Parathyroid adenoma (tissue), 2 donors: ENCODE measurements at regions not wholly inside any gene's neighbourhood (a gene's known extent, or its start where the extent isn't known, plus 50 kb on each side); places are given as distances from the start of the nearest gene placed in this dataset.

Experiments used
- H2AFZ ChIP-seq: fragments of 300-600 bp; sonication (generic); one replicate; pipeline ENCODE4 v1.7.0; 2017; ENCODE audit warnings: antibody characterized with exemption, mild to moderate bottlenecking
- H3K27ac ChIP-seq: fragments of 300-600 bp; sonication (generic); one replicate; pipeline ENCODE4 v1.7.0; 2017
- H3K27me3 ChIP-seq: fragments of 300-600 bp; sonication (generic); one replicate; pipeline ENCODE4 v1.7.0; 2017; ENCODE audit warnings: low read length; ENCODE audit not compliant: control insufficient read depth, insufficient read depth
- H3K36me3 ChIP-seq: fragments of 300-600 bp; sonication (generic); one replicate; pipeline ENCODE4 v1.7.0; 2017; ENCODE audit warnings: low read length; ENCODE audit not compliant: control insufficient read depth, insufficient read depth
- H3K4me1 ChIP-seq: fragments of 300-600 bp; sonication (generic); one replicate; pipeline ENCODE4 v1.7.0; 2017; ENCODE audit warnings: control low read depth
- H3K4me2 ChIP-seq: fragments of 300-600 bp; sonication (generic); one replicate; pipeline ENCODE4 v1.7.0; 2017; ENCODE audit warnings: low read length
- H3K4me3 ChIP-seq: fragments of 300-600 bp; sonication (generic); one replicate; pipeline ENCODE4 v1.7.0; 2017; ENCODE audit warnings: low read depth, low read length
- H3K79me2 ChIP-seq: fragments of 300-600 bp; sonication (generic); one replicate; pipeline ENCODE4 v1.7.0; 2017; ENCODE audit warnings: control low read depth
- H3K9ac ChIP-seq: fragments of 300-600 bp; sonication (generic); one replicate; pipeline ENCODE4 v1.7.0; 2017; ENCODE audit warnings: mild to moderate bottlenecking
- H3K9me3 ChIP-seq: fragments of 300-600 bp; sonication (generic); one replicate; pipeline ENCODE4 v1.7.0; 2017; ENCODE audit warnings: low read length; ENCODE audit not compliant: control insufficient read depth
- CTCF ChIP-seq: fragments of 300-600 bp; sonication (generic); IDR thresholded peaks from one replicate; pipeline ENCODE4 v1.7.0; 2017; ENCODE audit warnings: antibody characterized with exemption, mild to moderate bottlenecking
- donor health status: primary hyperparathyroidism.

GRCh38 chr2:34447097-34447496, 848.0 kb upstream of the FAM98A start:
- Histone ChIP-seq H3K79me2 (no peaks in the 10 kb centered on the region), H3K36me3 (no peaks in the 10 kb centered on the region), H3K4me2 (no peak overlapping the region), H2AFZ (no peak overlapping the region), H3K4me3 (no peak overlapping the region), H3K9me3 (no peaks in the 10 kb centered on the region), H3K9ac (no peak overlapping the region), H3K27me3 (no peaks in the 10 kb centered on the region), H3K27ac (no peak overlapping the region), H3K4me1 (no peaks in the 10 kb centered on the region)
- no peak for TF ChIP-seq CTCF

GRCh38 chr2:34423301-34423700, 824.2 kb upstream of the FAM98A start:
- H3K79me2 ChIP-seq, result no peaks in the 10 kb centered on the region

GRCh38 chr2:34419856-34420255, 820.8 kb upstream of the FAM98A start:
- no peaks in the 10 kb centered on the region for H3K4me1 ChIP-seq
- H3K9ac ChIP-seq, result no peak overlapping the region
- no peaks in the 10 kb centered on the region for H3K9me3 ChIP-seq
- no peak overlapping the region for H3K4me3 ChIP-seq
- no peaks in the 10 kb centered on the region for H3K79me2 ChIP-seq
- no peaks in the 10 kb centered on the region for H3K36me3 ChIP-seq
- H3K4me2 ChIP-seq, result no peak overlapping the region
- TF ChIP-seq CTCF, result no peak
- no peak overlapping the region for H2AFZ ChIP-seq
- no peaks in the 10 kb centered on the region for H3K27me3 ChIP-seq
- H3K27ac ChIP-seq, result no peak overlapping the region

More at GRCh38 chr2:34423301-34423700, 824.2 kb upstream of the FAM98A start:
- H3K27me3 ChIP-seq, result no peaks in the 10 kb centered on the region
- H3K27ac ChIP-seq, result no peak overlapping the region
- no peak overlapping the region for H3K9ac ChIP-seq
- H3K4me3 ChIP-seq, result no peak overlapping the region
- no peaks in the 10 kb centered on the region for H3K9me3 ChIP-seq
- no peak for TF ChIP-seq CTCF
- no peaks in the 10 kb centered on the region for H3K36me3 ChIP-seq
- H3K4me1 ChIP-seq, result no peaks in the 10 kb centered on the region
- no peak overlapping the region for H2AFZ ChIP-seq
- no peak overlapping the region for H3K4me2 ChIP-seq

- H3K27me3 ChIP-seq, result no peaks in the 10 kb centered on the region
- H3K4me2 ChIP-seq, result no peak overlapping the region
- no peak overlapping the region for H2AFZ ChIP-seq
- H3K79me2 ChIP-seq, result no peaks in the 10 kb centered on the region
- no peaks in the 10 kb centered on the region for H3K4me1 ChIP-seq
- TF ChIP-seq CTCF, result no peak
- no peak overlapping the region for H3K9ac ChIP-seq
- no peaks in the 10 kb centered on the region for H3K9me3 ChIP-seq
- H3K4me3 ChIP-seq, result no peak overlapping the region
- H3K27ac ChIP-seq, result no peak overlapping the region
- no peaks in the 10 kb centered on the region for H3K36me3 ChIP-seq
These were observed 817.8 kb upstream of the FAM98A start for GRCh38 chr2:34416856-34417255.

GRCh38 chr2:34414856-34415255, 815.8 kb upstream of the FAM98A start:
- Histone ChIP-seq H3K9me3 (no peaks in the 10 kb centered on the region), H3K4me3 (no peak overlapping the region), H3K27ac (no peak overlapping the region), H3K4me2 (no peak overlapping the region), H3K27me3 (no peaks in the 10 kb centered on the region), H3K79me2 (no peaks in the 10 kb centered on the region), H2AFZ (no peak overlapping the region), H3K9ac (no peak overlapping the region), H3K36me3 (no peaks in the 10 kb centered on the region), H3K4me1 (no peaks in the 10 kb centered on the region)
- TF ChIP-seq CTCF, result no peak
